ENCODE measurements at regions not wholly inside any gene's neighbourhood (a gene's known extent, or its start where the extent isn't known, plus 50 kb on each side); places are given as distances from the start of the nearest gene placed in this dataset.
A peak's percentile ranks its signal among the peaks of the same experiment; 100 is the strongest.

- DNase-seq (ENCODE audit: low spot score) = no peak
Measured at GRCh38 chr4:106429885-106430284, 61.3 kb upstream of the GIMD1 start.

- DNase-seq (ENCODE audit: low spot score) = no peak
Measured at GRCh38 chr4:106426069-106426468, 57.5 kb upstream of the GIMD1 start.

- DNase-seq (ENCODE audit: low spot score) = no peak
Measured at GRCh38 chr4:106425576-106425975, 57.0 kb upstream of the GIMD1 start.

GRCh38 chr4:106424426-106424825 lies 55.8 kb upstream of the GIMD1 start:
- no peak for DNase-seq (ENCODE audit: low spot score)

- DNase-seq (ENCODE audit: low spot score) = no peak
Measured at GRCh38 chr4:106423791-106424190, 55.2 kb upstream of the GIMD1 start.

GRCh38 chr4:106422766-106423165 lies 54.2 kb upstream of the GIMD1 start:
- no peak for DNase-seq (ENCODE audit: low spot score)

GRCh38 chr4:106421441-106422296 lies 53.1 kb upstream of the GIMD1 start:
- peak; percentile 6 for DNase-seq (ENCODE audit: low spot score)

- no peak for DNase-seq (ENCODE audit: low spot score)
Measured at GRCh38 chr4:106418444-106418843, 49.9 kb upstream of the GIMD1 start.

Data from hepatic stellate cell (primary cell).